KMS-11 (cell line): ENCODE measurements at regions not wholly inside any gene's neighbourhood (a gene's known extent, or its start where the extent isn't known, plus 50 kb on each side); places are given as distances from the start of the nearest gene placed in this dataset.

Experiments used
- H2AFZ ChIP-seq: fragments of 200-600 bp; sonication (generic); 2 replicates; pipeline ENCODE4 v1.6.1; 2016; ENCODE audit warnings: antibody characterized with exemption, mixed run types, low read depth
- H3K27ac ChIP-seq: fragments of 200-600 bp; sonication (generic); 2 replicates; pipeline ENCODE4 v1.6.1; 2016; ENCODE audit warnings: mild to moderate bottlenecking, mixed run types
- H3K27me3 ChIP-seq: fragments of 200-600 bp; sonication (generic); 2 replicates; pipeline ENCODE4 v1.6.1; 2017; ENCODE audit warnings: mild to moderate bottlenecking, low read depth, mixed run types, moderate library complexity; ENCODE audit not compliant: insufficient read depth
- H3K36me3 ChIP-seq: fragments of 200-600 bp; sonication (generic); 2 replicates; pipeline ENCODE4 v1.6.1; 2017; ENCODE audit warnings: mild to moderate bottlenecking, mixed run types; ENCODE audit not compliant: insufficient read depth
- H3K4me1 ChIP-seq: fragments of 200-600 bp; sonication (generic); 2 replicates; pipeline ENCODE4 v1.6.1; 2016; ENCODE audit warnings: mild to moderate bottlenecking, low read depth, mixed run types; ENCODE audit not compliant: poor library complexity, severe bottlenecking
- H3K4me2 ChIP-seq: fragments of 200-600 bp; sonication (generic); 2 replicates; pipeline ENCODE4 v1.7.0; 2016; ENCODE audit warnings: mild to moderate bottlenecking, mixed run types
- H3K4me3 ChIP-seq: fragments of 200-600 bp; sonication (generic); IDR thresholded peaks from 2 replicates; pipeline ENCODE4 v1.6.1; 2017; ENCODE audit warnings: low read depth, low read length, mixed read lengths; ENCODE audit not compliant: insufficient read depth
- H3K79me2 ChIP-seq: fragments of 200-600 bp; sonication (generic); 2 replicates; pipeline ENCODE4 v1.6.1; 2016; ENCODE audit warnings: low read depth, mixed run types; ENCODE audit not compliant: insufficient read depth
- H3K9ac ChIP-seq: fragments of 200-600 bp; sonication (generic); 2 replicates; pipeline ENCODE4 v1.6.1; 2016; ENCODE audit warnings: mild to moderate bottlenecking, mixed run types
- H4K20me1 ChIP-seq: fragments of 200-600 bp; sonication (generic); 2 replicates; pipeline ENCODE4 v1.6.1; 2016; ENCODE audit warnings: mild to moderate bottlenecking, mixed run types; ENCODE audit not compliant: insufficient read depth
- CTCF ChIP-seq: fragments of 200-600 bp; sonication (generic); conservative IDR thresholded peaks from 2 replicates; pipeline ENCODE4 v1.6.1; 2017; ENCODE audit warnings: low read depth, mild to moderate bottlenecking, antibody characterized with exemption, low read length, moderate library complexity, mixed read lengths

- no peaks in the 10 kb centered on the region for H4K20me1 ChIP-seq
- TF ChIP-seq CTCF = no peak
- no peak overlapping the region for H3K4me3 ChIP-seq
- H2AFZ ChIP-seq = 0 out of 2 replicates have a peak overlapping the region, but pooled peaks have one; percentile 0
- no peaks in the 10 kb centered on the region for H3K36me3 ChIP-seq
- no peak overlapping the region for H3K27ac ChIP-seq
- H3K79me2 ChIP-seq = no peaks in the 10 kb centered on the region
- H3K4me1 ChIP-seq = peaks cover 35% of the 10 kb centered on the region
- H3K9ac ChIP-seq = no peak overlapping the region
- no peaks in the 10 kb centered on the region for H3K27me3 ChIP-seq
- H3K4me2 ChIP-seq = no peak overlapping the region
Observed at GRCh38 chr10:31120392-31120791, 88.7 kb upstream of the ZNF438 start.

GRCh38 chr10:31120961-31121685 lies 89.5 kb upstream of the ZNF438 start:
- Histone ChIP-seq H3K27ac (no peak overlapping the region), H3K4me1 (peaks cover 36% of the 10 kb centered on the region), H3K4me3 (no peak overlapping the region), H3K27me3 (no peaks in the 10 kb centered on the region), H3K79me2 (no peaks in the 10 kb centered on the region), H3K4me2 (no peak overlapping the region), H4K20me1 (no peaks in the 10 kb centered on the region), H3K36me3 (no peaks in the 10 kb centered on the region), H2AFZ (no peak overlapping the region), H3K9ac (no peak overlapping the region)
- TF ChIP-seq CTCF = no peak

- no peak overlapping the region for H3K4me2 ChIP-seq
- no peaks in the 10 kb centered on the region for H3K27me3 ChIP-seq
- no peak overlapping the region for H2AFZ ChIP-seq
- no peaks in the 10 kb centered on the region for H3K79me2 ChIP-seq
- no peak overlapping the region for H3K9ac ChIP-seq
- H3K27ac ChIP-seq = no peak overlapping the region
- no peaks in the 10 kb centered on the region for H4K20me1 ChIP-seq
- peaks cover 36% of the 10 kb centered on the region for H3K4me1 ChIP-seq
- no peak for TF ChIP-seq CTCF
- no peaks in the 10 kb centered on the region for H3K36me3 ChIP-seq
- H3K4me3 ChIP-seq = no peak overlapping the region
Observed at GRCh38 chr10:31121757-31122577, 90.3 kb upstream of the ZNF438 start.

GRCh38 chr10:31123946-31124345 lies 92.3 kb upstream of the ZNF438 start:
- TF ChIP-seq CTCF = no peak
- no peaks in the 10 kb centered on the region for H4K20me1 ChIP-seq
- no peak overlapping the region for H3K4me2 ChIP-seq
- no peaks in the 10 kb centered on the region for H3K27me3 ChIP-seq
- no peaks in the 10 kb centered on the region for H3K79me2 ChIP-seq
- peaks cover 32% of the 10 kb centered on the region for H3K4me1 ChIP-seq
- H3K4me3 ChIP-seq = no peak overlapping the region
- H3K36me3 ChIP-seq = no peaks in the 10 kb centered on the region
- no peak overlapping the region for H3K27ac ChIP-seq
- no peak overlapping the region for H3K9ac ChIP-seq
- no peak overlapping the region for H2AFZ ChIP-seq
